GM19240 (cell line): ENCODE measurements at regions not wholly inside any gene's neighbourhood (a gene's known extent, or its start where the extent isn't known, plus 50 kb on each side); places are given as distances from the start of the nearest gene placed in this dataset.

Experiments used
- DNase-seq: peaks from one replicate; pipeline ENCODE4 v3.0.0; 2011; ENCODE audit warnings: low spot score; ENCODE audit not compliant: insufficient read length

DNA sequence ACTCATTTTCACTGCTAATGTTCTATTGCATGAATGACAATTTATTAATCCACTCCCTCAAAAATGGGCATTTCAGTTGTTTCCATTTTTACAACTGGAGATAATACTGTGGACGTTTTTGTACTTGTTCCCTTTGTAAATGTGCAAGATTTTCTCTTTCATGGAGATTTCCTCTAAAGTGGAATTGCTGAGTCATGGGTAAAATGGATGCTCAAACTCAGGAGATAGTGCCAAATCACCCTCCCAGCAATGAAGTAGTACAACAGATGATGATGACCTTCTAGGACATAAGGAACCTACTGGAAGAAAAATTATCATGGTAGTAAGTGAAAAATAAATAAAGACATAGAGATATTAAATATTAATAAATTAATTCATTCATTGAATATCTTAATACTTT is 460.8 kb upstream of the CHST9 start:
- DNase-seq: no peak

- no peak for DNase-seq
These were observed 451.5 kb upstream of the CHST9 start for GRCh38 chr18:27636576-27637085.

DNA sequence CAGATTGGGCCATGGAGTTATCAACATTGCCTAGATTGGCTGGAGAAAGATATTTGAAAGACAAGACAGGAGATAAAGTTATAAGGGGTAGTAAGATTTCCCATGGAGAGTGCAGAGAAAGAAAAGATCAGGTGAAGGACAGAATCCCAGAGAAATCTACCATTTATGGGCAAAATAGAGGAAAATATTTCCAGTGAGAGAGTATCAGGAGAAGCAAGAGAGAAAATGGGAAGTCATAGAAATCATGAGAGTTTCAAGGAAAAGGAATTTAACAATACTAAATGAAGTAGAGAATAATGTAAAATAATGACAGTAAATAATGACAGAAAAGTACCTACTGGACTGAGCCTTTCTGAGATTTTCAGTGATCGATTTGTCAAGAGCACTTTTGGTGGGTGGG is 447.6 kb upstream of the CHST9 start:
- DNase-seq: no peak

GRCh38 chr18:27627927-27628326 is 442.8 kb upstream of the CHST9 start:
- DNase-seq: no peak

DNA sequence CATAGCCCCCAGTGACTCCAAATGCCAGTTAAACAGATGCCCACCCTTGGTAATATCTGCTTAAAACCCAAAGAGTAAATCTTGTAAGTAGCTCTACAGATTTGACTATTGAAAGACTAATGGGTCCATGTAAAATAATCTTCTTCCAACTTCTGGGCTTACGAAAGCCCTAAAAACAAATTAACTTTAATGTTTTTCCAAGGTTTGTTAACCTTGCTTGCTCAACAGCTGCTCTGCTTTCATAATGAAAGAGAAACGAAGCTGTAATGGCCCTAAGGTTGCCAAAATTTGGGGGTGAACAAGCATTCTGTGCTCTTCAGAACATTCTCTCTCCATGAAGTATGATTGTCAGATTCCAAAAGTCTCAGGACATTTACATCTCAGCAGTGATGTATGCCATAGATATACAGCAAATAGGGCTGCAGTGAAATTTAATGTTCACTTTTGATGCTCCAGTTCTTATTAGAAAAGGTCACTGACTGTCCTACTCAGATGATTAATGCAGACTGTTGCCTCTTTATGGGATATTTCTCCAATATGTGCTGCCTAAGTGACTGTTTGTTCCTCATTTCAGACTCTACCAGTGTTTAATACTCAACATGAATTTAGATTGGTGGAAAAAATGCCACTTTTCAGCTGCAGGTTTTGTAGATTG is 436.3 kb upstream of the CHST9 start:
- DNase-seq: no peak

DNA sequence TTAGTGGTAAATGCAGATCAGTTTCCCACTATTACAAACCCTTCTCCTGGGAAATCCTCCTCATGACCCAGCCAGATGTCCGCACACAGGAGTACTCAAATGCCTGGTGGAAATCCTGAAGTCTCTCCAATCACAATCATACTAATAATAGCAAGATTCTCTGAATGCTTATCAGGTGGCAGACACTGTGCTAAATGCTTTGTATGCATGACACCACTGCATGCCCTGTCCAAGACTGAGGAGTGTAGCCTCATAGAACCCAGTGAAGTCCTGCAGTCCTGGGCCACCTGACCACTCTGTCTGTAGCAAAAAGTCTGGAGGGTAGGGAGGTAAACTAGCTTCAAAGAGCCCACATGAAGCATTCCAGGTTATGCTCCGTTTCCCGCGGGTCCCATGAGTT is 434.8 kb upstream of the CHST9 start:
- no peak for DNase-seq

DNA sequence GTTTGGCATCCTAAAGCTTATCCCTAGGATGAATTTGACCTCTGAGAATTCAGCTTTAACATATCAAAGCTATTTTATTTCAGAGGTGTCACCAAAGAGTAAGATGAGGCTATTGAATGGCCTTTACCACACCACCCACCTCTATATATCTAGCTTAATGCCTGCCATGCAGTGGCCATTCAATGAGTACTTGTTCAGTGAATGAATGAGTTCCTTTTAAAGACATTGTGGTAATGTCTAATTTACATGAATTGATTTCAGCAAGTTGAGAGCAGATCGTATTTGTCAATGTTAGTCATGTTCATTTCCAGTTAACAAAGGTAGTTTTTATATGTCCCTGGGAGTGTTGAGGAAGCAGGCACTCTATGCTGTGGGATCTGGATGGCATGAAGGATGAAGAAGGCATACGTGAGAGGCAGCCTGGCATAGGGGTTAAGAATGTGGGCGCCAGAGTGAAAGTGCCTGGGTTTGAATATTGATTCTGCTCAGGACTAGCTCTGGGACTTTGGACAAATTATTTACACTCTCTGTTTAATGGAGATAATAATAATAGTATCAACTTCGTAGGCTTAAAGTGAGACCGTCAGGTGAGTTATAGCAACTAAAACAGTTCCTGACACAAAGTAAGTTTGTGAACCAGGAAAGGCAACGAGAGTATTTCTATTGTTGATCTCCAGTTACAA is 434.1 kb upstream of the CHST9 start:
- DNase-seq: no peak

GRCh38 chr18:27616324-27616723 is 431.2 kb upstream of the CHST9 start:
- no peak for DNase-seq

DNA sequence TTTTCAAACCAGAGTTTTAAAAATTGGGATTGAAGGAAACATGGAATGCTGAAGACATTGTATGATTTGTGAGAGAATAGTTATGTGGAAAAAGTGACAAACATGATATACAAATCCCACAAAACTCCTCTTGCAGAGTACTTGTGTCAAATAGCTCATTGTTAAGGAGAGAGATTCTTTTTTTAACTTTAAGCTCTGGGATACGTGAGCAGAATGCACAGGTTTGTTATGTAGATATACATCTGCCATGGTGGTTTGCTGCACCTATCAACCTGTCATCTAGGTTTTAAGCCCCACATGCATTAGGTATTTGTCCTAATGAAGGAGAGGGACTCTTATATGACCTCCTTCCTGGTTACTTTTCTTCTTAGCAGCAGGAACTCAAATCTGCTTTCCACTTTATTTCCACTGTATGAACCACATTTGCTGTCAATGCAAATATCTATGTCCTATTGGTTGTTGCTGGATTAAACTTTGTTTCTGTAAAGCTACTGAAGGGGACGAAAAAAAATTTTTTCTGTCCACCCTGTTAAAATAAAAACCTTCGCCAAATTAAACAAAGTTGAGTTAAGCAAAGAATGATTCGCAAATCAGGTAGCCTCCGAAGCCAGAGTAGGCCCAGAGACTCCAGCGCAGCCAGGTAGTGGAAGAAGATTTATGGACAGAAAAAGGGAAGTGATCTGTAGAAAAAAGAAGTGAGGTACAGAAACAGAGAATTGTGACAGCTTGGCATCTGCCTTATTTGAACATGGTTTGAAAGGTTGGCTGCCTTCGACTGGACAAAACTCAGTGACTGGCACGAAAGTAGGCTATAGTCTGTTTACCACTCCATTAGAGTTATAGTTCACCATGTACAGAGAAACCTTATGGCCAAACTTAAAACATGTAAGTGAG is 430.1 kb upstream of the CHST9 start:
- no peak for DNase-seq

GRCh38 chr18:27609221-27609620 is 424.1 kb upstream of the CHST9 start:
- DNase-seq: no peak

DNA sequence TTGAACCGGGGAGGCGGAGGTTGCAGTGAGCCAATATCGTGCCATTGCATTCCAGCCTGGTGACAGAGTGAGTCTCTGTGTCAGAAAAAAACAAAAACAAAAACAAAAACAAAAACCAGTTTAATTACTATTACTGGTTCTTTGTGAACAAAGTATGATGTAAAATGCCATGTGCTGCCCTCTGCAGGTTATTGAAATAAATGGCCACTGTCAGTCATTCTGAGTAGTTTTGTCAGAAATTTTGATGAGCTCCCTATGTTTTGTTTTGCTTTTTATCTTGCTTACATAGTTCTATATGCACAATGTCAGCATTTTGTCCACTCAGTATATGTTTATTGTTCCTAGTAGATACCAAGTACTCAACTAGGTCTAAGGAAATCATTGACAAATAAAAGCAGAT is 423.6 kb upstream of the CHST9 start:
- DNase-seq: no peak

DNA sequence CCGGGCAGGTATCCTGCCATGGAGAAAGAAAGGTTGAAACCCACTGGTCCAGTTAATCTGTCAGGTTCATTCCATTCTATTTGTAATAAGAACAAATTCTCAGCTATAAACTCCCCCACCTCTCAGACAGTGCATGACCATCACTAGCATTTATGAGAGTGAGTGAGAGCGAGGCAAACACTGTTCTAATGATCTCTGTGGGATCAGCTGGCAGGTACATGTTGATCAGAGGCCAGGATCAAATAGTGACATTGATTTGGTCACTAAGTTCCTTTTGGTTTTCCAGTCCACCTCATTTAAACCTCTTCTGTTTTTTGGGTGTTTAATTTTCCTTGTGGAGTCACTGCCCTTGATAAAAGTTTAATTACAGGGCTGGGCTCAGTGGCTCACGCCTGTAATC is 423.1 kb upstream of the CHST9 start:
- no peak for DNase-seq

DNA sequence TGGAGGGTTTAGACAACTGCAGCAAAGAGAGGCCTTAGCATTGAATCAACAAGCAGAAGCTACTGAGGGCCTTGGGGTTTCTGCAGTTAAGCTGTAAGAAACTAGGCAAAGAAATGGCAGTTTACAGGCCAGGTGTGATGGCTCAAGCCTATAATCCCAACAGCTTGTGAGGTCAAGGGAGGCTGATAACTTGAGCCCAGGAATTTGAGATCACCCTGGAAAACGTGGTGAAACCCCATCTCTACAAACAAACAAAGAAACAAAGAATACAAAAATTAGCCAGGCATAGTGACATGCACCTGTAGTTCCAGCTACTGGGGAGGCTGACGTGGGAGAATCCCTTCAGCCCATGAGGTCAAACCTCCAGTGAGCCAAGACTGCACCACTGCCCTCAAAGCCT is 421.6 kb upstream of the CHST9 start:
- no peak for DNase-seq

GRCh38 chr18:27605107-27605834 is 420.2 kb upstream of the CHST9 start:
- DNase-seq: peak; percentile 2

GRCh38 chr18:27604583-27604982 is 419.5 kb upstream of the CHST9 start:
- DNase-seq: no peak

- no peak for DNase-seq
These were observed 417.0 kb upstream of the CHST9 start for GRCh38 chr18:27602092-27602491.

DNA sequence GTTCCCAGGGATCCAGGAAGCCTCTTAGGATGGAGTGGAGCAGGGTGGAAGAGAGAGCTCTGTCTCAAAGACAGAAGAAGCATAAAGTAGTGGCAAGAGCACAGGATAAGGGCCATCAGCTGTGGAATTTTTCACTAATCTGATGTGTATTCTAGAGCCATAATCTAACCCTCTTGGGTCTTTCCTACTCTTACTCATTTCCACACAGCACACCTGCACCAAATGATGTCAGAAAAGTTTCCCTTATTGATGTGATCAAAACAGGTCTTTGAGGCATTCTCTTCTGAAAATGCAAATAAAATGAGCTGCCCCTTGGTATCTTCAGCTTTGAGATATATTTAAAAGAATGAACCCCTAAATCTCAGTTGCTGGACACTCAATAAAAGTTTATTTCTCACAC is 415.1 kb upstream of the CHST9 start:
- DNase-seq: no peak

DNA sequence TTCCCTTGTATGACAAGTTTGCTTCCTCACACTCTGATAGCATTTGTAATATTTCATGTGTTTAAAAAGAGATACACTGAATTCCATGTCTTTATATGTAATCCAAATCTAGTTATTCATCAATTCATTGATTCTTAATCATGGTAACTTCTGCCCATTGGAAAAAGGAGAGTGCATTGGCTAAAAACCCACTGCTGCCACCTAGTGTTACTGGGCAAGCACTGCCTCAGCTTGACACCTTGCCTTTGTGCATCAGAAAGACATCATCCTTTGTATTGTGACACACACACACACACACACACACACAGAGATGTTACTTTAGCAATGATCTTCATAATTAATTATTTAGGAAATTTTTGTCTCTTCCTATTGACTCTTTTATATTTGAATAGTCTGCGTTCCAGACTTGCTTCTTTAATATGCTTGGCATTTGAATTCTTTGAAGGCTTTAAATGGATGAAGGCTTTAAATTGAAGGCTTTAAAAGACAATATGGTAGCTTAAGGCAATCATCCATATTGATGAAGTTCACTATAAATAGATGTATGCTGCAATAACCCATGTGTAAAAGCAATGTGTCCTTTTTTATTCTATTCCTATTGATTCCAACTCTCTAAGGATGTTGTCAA is 414.2 kb upstream of the CHST9 start:
- DNase-seq: peak; percentile 2

- no peak for DNase-seq
These were observed 410.2 kb upstream of the CHST9 start for GRCh38 chr18:27595113-27595838.

GRCh38 chr18:27585602-27586173 is 400.6 kb upstream of the CHST9 start:
- DNase-seq: no peak
